ENCODE measurements at regions not wholly inside any gene's neighbourhood (a gene's known extent, or its start where the extent isn't known, plus 50 kb on each side); places are given as distances from the start of the nearest gene placed in this dataset.

GRCh38 chr9:82404196-82404870, 415.8 kb downstream of the SPATA31D1 start:
- H3K27ac Mint-ChIP-seq = no peak overlapping the region
- intact Hi-C loops (cut with micrococcal nuclease) = no loop called here
- peaks cover 10% of the 10 kb centered on the region for H3K9me3 Mint-ChIP-seq
- no peaks in the 10 kb centered on the region for H3K4me1 Mint-ChIP-seq (ENCODE audit: low read depth)
- no peaks in the 10 kb centered on the region for H3K36me3 Mint-ChIP-seq (ENCODE audit: low read depth)
- H3K27me3 Mint-ChIP-seq = no peaks in the 10 kb centered on the region
- H3K4me3 Mint-ChIP-seq = no peak overlapping the region

- peaks cover 4% of the 10 kb centered on the region for H3K9me3 Mint-ChIP-seq
- H3K36me3 Mint-ChIP-seq (ENCODE audit: low read depth) = no peaks in the 10 kb centered on the region
- no peak overlapping the region for H3K27ac Mint-ChIP-seq
- H3K4me1 Mint-ChIP-seq (ENCODE audit: low read depth) = no peaks in the 10 kb centered on the region
- no peaks in the 10 kb centered on the region for H3K27me3 Mint-ChIP-seq
- H3K4me3 Mint-ChIP-seq = no peak overlapping the region
- intact Hi-C loops (cut with micrococcal nuclease) = no loop called here
Measured at GRCh38 chr9:82404881-82405280, 416.3 kb downstream of the SPATA31D1 start.

- Mint-ChIP-seq H3K27ac (no peak overlapping the region), H3K4me3 (no peak overlapping the region), H3K27me3 (no peaks in the 10 kb centered on the region), H3K36me3 (ENCODE audit: low read depth) (no peaks in the 10 kb centered on the region), H3K4me1 (ENCODE audit: low read depth) (no peaks in the 10 kb centered on the region), H3K9me3 (no peaks in the 10 kb centered on the region)
- intact Hi-C loops (cut with micrococcal nuclease) = no loop called here
Measured at GRCh38 chr9:82406456-82407085, 418.0 kb downstream of the SPATA31D1 start.

GRCh38 chr9:82410306-82410705, 421.7 kb downstream of the SPATA31D1 start:
- Mint-ChIP-seq H3K9me3 (no peaks in the 10 kb centered on the region), H3K4me1 (ENCODE audit: low read depth) (no peaks in the 10 kb centered on the region), H3K36me3 (ENCODE audit: low read depth) (no peaks in the 10 kb centered on the region), H3K27me3 (no peaks in the 10 kb centered on the region), H3K4me3 (no peak overlapping the region), H3K27ac (no peak overlapping the region)
- intact Hi-C loops (cut with micrococcal nuclease) = no loop called here

- H3K9me3 Mint-ChIP-seq = peaks cover 5% of the 10 kb centered on the region
- H3K4me1 Mint-ChIP-seq (ENCODE audit: low read depth) = no peaks in the 10 kb centered on the region
- H3K4me3 Mint-ChIP-seq = no peak overlapping the region
- H3K27me3 Mint-ChIP-seq = no peaks in the 10 kb centered on the region
- intact Hi-C loops (cut with micrococcal nuclease) = no loop called here
- H3K36me3 Mint-ChIP-seq (ENCODE audit: low read depth) = no peaks in the 10 kb centered on the region
- H3K27ac Mint-ChIP-seq = no peak overlapping the region
Measured at GRCh38 chr9:82410866-82411265, 422.3 kb downstream of the SPATA31D1 start.

- H3K4me3 Mint-ChIP-seq = no peak overlapping the region
- no peaks in the 10 kb centered on the region for H3K36me3 Mint-ChIP-seq (ENCODE audit: low read depth)
- H3K27me3 Mint-ChIP-seq = no peaks in the 10 kb centered on the region
- no peaks in the 10 kb centered on the region for H3K4me1 Mint-ChIP-seq (ENCODE audit: low read depth)
- intact Hi-C loops (cut with micrococcal nuclease) = no loop called here
- H3K9me3 Mint-ChIP-seq = peaks cover 15% of the 10 kb centered on the region
- H3K27ac Mint-ChIP-seq = no peak overlapping the region
Measured at GRCh38 chr9:82412586-82413305, 424.2 kb downstream of the SPATA31D1 start.

- no peak overlapping the region for H3K27ac Mint-ChIP-seq
- peaks cover 32% of the 10 kb centered on the region for H3K9me3 Mint-ChIP-seq
- H3K27me3 Mint-ChIP-seq = no peaks in the 10 kb centered on the region
- no peaks in the 10 kb centered on the region for H3K4me1 Mint-ChIP-seq (ENCODE audit: low read depth)
- H3K4me3 Mint-ChIP-seq = no peak overlapping the region
- intact Hi-C loops (cut with micrococcal nuclease) = no loop called here
- H3K36me3 Mint-ChIP-seq (ENCODE audit: low read depth) = no peaks in the 10 kb centered on the region
Measured at GRCh38 chr9:82417501-82417900, 428.9 kb downstream of the SPATA31D1 start.

- Mint-ChIP-seq H3K36me3 (ENCODE audit: low read depth) (no peaks in the 10 kb centered on the region), H3K4me3 (no peak overlapping the region), H3K4me1 (ENCODE audit: low read depth) (no peaks in the 10 kb centered on the region), H3K27me3 (no peaks in the 10 kb centered on the region), H3K9me3 (peaks cover 38% of the 10 kb centered on the region), H3K27ac (no peak overlapping the region)
- intact Hi-C loops (cut with micrococcal nuclease) = no loop called here
Measured at GRCh38 chr9:82418334-82418733, 429.8 kb downstream of the SPATA31D1 start.

GRCh38 chr9:82419696-82420486, 431.3 kb downstream of the SPATA31D1 start:
- no peaks in the 10 kb centered on the region for H3K27me3 Mint-ChIP-seq
- no peaks in the 10 kb centered on the region for H3K4me1 Mint-ChIP-seq (ENCODE audit: low read depth)
- intact Hi-C loops (cut with micrococcal nuclease) = no loop called here
- H3K36me3 Mint-ChIP-seq (ENCODE audit: low read depth) = no peaks in the 10 kb centered on the region
- no peak overlapping the region for H3K27ac Mint-ChIP-seq
- H3K4me3 Mint-ChIP-seq = no peak overlapping the region
- peaks cover 38% of the 10 kb centered on the region for H3K9me3 Mint-ChIP-seq

- H3K27ac Mint-ChIP-seq = no peak overlapping the region
- peaks cover 26% of the 10 kb centered on the region for H3K9me3 Mint-ChIP-seq
- H3K4me1 Mint-ChIP-seq (ENCODE audit: low read depth) = no peaks in the 10 kb centered on the region
- no peaks in the 10 kb centered on the region for H3K27me3 Mint-ChIP-seq
- no peaks in the 10 kb centered on the region for H3K36me3 Mint-ChIP-seq (ENCODE audit: low read depth)
- H3K4me3 Mint-ChIP-seq = no peak overlapping the region
- intact Hi-C loops (cut with micrococcal nuclease) = no loop called here
Measured at GRCh38 chr9:82421498-82421897, 432.9 kb downstream of the SPATA31D1 start.

- H3K4me3 Mint-ChIP-seq = no peak overlapping the region
- H3K4me1 Mint-ChIP-seq (ENCODE audit: low read depth) = no peaks in the 10 kb centered on the region
- intact Hi-C loops (cut with micrococcal nuclease) = no loop called here
- H3K27me3 Mint-ChIP-seq = no peaks in the 10 kb centered on the region
- no peaks in the 10 kb centered on the region for H3K36me3 Mint-ChIP-seq (ENCODE audit: low read depth)
- no peak overlapping the region for H3K27ac Mint-ChIP-seq
- H3K9me3 Mint-ChIP-seq = peaks cover 23% of the 10 kb centered on the region
Measured at GRCh38 chr9:82423700-82424099, 435.1 kb downstream of the SPATA31D1 start.

GRCh38 chr9:82424599-82425120, 436.1 kb downstream of the SPATA31D1 start:
- Mint-ChIP-seq H3K36me3 (ENCODE audit: low read depth) (no peaks in the 10 kb centered on the region), H3K27me3 (no peaks in the 10 kb centered on the region), H3K9me3 (peaks cover 24% of the 10 kb centered on the region), H3K4me3 (no peak overlapping the region), H3K4me1 (ENCODE audit: low read depth) (no peaks in the 10 kb centered on the region), H3K27ac (no peak overlapping the region)
- intact Hi-C loops (cut with micrococcal nuclease) = no loop called here

- no peaks in the 10 kb centered on the region for H3K4me1 Mint-ChIP-seq (ENCODE audit: low read depth)
- H3K36me3 Mint-ChIP-seq (ENCODE audit: low read depth) = no peaks in the 10 kb centered on the region
- intact Hi-C loops (cut with micrococcal nuclease) = no loop called here
- H3K27ac Mint-ChIP-seq = no peak overlapping the region
- peaks cover 54% of the 10 kb centered on the region for H3K9me3 Mint-ChIP-seq
- H3K27me3 Mint-ChIP-seq = no peaks in the 10 kb centered on the region
- no peak overlapping the region for H3K4me3 Mint-ChIP-seq
Measured at GRCh38 chr9:82431121-82431520, 442.5 kb downstream of the SPATA31D1 start.

All from dendritic cell treated with granulocyte-macrophage colony-stimulating factor and Interleukin-4, amounts not matched to agents 40 ng/mL and 50 ng/mL, for 4 days (primary cell).